A673 (cell line): ENCODE measurements at regions not wholly inside any gene's neighbourhood (a gene's known extent, or its start where the extent isn't known, plus 50 kb on each side); places are given as distances from the start of the nearest gene placed in this dataset.

Source experiments
- BruUV-seq: library from RNA; stranded (reverse); fragments of 400-500 nt; replicated peaks from 2 replicates; lab custom pipeline; 2021; lab: Mats Ljungman, UMichigan
- CTCF ChIA-PET: fragments of 300-600 bp; sonication (Branson Sonifier 250); formaldehyde crosslinking; loops from one replicate; lab custom pipeline; 2022; ENCODE audit warnings: antibody characterized with exemption; lab: Charles Lee
- POLR2A ChIA-PET: fragments of 300-600 bp; sonication (Branson Sonifier 250); formaldehyde crosslinking; loops from one replicate; lab custom pipeline; 2022; ENCODE audit warnings: antibody characterized with exemption; ENCODE audit not compliant: low non-redundant PET; lab: Charles Lee
- DNase-seq: peaks from one replicate; pipeline ENCODE4 v3.0.0-alpha.2; 2015; ENCODE audit warnings: low spot score
- H3K27ac ChIP-seq: fragments of 200-600 bp; sonication (generic); 2 replicates; pipeline ENCODE4 v1.5.1; 2016; ENCODE audit warnings: mixed run types, low read depth, mild to moderate bottlenecking, mixed read lengths, antibody characterized with exemption, low read length; ENCODE audit not compliant: poor library complexity, severe bottlenecking
- H3K27me3 ChIP-seq: fragments of 200-600 bp; sonication (generic); replicated peaks from 2 replicates; pipeline ENCODE4 v1.6.1; 2017; ENCODE audit warnings: mixed run types, low read depth, mild to moderate bottlenecking, mixed read lengths, antibody characterized with exemption, low read length; ENCODE audit not compliant: insufficient read depth, poor library complexity
- H3K36me3 ChIP-seq: fragments of 200-600 bp; sonication (generic); 2 replicates; pipeline ENCODE4 v1.6.1; 2016; ENCODE audit warnings: mixed run types, mild to moderate bottlenecking, mixed read lengths, antibody characterized with exemption, low read length; ENCODE audit not compliant: insufficient read depth, poor library complexity, severe bottlenecking
- H3K4me1 ChIP-seq: fragments of 200-600 bp; sonication (generic); 2 replicates; pipeline ENCODE4 v1.6.1; 2017; ENCODE audit warnings: mixed run types, mild to moderate bottlenecking, mixed read lengths, antibody characterized with exemption, low read length; ENCODE audit not compliant: insufficient read depth, poor library complexity, severe bottlenecking
- H3K4me3 ChIP-seq: fragments of 200-600 bp; sonication (generic); 2 replicates; pipeline ENCODE4 v1.5.1; 2016; ENCODE audit warnings: low read depth, mixed run types, mild to moderate bottlenecking, mixed read lengths, low read length; ENCODE audit not compliant: poor library complexity, severe bottlenecking
- H3K9me3 ChIP-seq: fragments of 200-600 bp; sonication (generic); 2 replicates; pipeline ENCODE4 v1.6.1; 2016; ENCODE audit warnings: mixed run types, low read depth, mild to moderate bottlenecking, mixed read lengths, antibody characterized with exemption, low read length; ENCODE audit not compliant: poor library complexity, severe bottlenecking
- EZH2 ChIP-seq: fragments of 200-600 bp; sonication (generic); IDR thresholded peaks from 2 replicates; pipeline ENCODE4 v1.6.1; 2017; ENCODE audit warnings: borderline replicate concordance, low read depth, mild to moderate bottlenecking, mixed read lengths, antibody characterized with exemption, low read length; ENCODE audit not compliant: poor library complexity, severe bottlenecking
- intact Hi-C: fragments of 100-400 bp; cut with micrococcal nuclease; formaldehyde crosslinking; loops from one replicate; pipeline ENCODE4 v1.10.0; 2022; ENCODE audit not compliant: unreplicated experiment
- TF ChIP-seq, protein P1 (sequence below): fragments of 300-800, 200-600 bp; sonication (generic); conservative IDR thresholded peaks from 2 replicates; pipeline ENCODE4 v1.5.1; 2017; ENCODE audit warnings: low read depth, mild to moderate bottlenecking, antibody characterized with exemption, low read length, moderate library complexity, mixed read lengths

DNA sequence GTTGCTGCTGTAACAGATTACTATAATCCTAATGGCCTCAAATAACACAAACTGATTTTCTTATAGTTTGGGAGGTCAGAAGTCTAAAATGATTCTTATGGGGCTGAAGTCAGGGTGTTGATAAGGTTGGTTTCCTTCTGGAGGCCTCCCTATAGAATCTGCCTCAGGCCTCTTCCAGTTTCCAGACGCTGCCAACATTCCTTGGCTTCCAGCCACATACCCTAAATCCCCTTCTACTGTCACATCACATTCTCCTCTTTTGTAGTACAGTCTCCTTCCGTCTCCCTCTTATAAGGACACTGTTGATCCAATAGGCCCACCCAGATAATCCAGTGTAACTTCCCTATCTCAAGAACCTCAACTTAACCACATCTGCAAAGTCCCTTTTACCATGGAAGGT lies 145.3 kb upstream of the NCAM2 start:
- Histone ChIP-seq H3K27me3 (no peaks in the 10 kb centered on the region), H3K9me3 (peaks cover 3% of the 10 kb centered on the region), H3K4me3 (no peak overlapping the region), H3K4me1 (no peaks in the 10 kb centered on the region), H3K27ac (no peak overlapping the region), H3K36me3 (no peaks in the 10 kb centered on the region)
- ChIA-PET CTCF (no interaction called here), POLR2A (no interaction called here)
- intact Hi-C loops = no loop called here
- no TSS peak for BruUV-seq
- TF ChIP-seq, protein P1, sequence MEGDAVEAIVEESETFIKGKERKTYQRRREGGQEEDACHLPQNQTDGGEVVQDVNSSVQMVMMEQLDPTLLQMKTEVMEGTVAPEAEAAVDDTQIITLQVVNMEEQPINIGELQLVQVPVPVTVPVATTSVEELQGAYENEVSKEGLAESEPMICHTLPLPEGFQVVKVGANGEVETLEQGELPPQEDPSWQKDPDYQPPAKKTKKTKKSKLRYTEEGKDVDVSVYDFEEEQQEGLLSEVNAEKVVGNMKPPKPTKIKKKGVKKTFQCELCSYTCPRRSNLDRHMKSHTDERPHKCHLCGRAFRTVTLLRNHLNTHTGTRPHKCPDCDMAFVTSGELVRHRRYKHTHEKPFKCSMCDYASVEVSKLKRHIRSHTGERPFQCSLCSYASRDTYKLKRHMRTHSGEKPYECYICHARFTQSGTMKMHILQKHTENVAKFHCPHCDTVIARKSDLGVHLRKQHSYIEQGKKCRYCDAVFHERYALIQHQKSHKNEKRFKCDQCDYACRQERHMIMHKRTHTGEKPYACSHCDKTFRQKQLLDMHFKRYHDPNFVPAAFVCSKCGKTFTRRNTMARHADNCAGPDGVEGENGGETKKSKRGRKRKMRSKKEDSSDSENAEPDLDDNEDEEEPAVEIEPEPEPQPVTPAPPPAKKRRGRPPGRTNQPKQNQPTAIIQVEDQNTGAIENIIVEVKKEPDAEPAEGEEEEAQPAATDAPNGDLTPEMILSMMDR = no peak
- TF ChIP-seq EZH2 = no peak
- DNase-seq = peak; percentile 22

DNA sequence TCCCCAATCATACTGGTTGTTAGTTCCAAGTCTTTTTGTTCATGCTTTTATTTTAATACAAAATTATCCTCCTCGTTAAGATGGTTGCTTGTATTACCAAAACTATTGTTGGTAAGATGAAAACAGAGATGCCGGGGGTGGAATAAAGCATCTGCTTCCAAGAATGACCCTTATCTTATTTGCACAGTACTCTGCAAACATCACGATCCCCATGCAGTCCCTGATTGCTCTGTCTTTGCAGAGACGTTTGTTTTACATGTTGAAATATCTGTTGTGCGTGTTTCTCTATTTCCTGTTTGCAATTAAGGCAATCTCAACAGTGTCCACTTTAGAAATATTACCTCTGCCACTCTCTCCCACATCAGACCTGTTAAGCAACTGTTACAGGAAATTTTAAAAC lies 141.3 kb upstream of the NCAM2 start:
- ChIA-PET CTCF (no interaction called here), POLR2A (no interaction called here)
- BruUV-seq = no TSS peak
- H3K9me3 ChIP-seq = peaks cover 3% of the 10 kb centered on the region
- H3K4me3 ChIP-seq = no peak overlapping the region
- DNase-seq = no peak
- TF ChIP-seq, protein P1 = no peak
- TF ChIP-seq EZH2 = no peak
- H3K36me3 ChIP-seq = no peaks in the 10 kb centered on the region
- no peaks in the 10 kb centered on the region for H3K4me1 ChIP-seq
- no peak overlapping the region for H3K27ac ChIP-seq
- intact Hi-C loops = no loop called here
- H3K27me3 ChIP-seq = no peaks in the 10 kb centered on the region

DNA sequence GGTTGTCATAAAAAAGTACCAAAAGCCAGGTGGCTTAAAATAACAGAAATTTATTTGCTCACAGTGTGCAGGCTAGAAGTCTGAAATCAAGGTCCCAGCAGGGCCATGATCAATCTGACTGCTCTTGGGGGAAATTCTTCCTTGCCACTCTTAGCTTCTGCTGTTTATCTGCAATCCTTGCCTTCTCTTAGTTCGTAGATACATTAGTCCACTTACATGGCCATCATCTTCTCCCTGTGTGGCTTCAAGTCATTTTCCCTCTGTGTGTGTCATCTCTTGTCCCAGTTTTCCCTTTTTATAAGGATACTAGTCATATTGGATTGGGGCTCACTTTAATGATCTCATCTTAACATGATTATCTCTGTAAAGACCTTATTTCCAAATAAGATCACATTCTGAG lies 124.0 kb upstream of the NCAM2 start:
- no peak overlapping the region for H3K4me3 ChIP-seq
- DNase-seq = no peak
- TF ChIP-seq, protein P1 = no peak
- no peak for TF ChIP-seq EZH2
- H3K4me1 ChIP-seq = no peaks in the 10 kb centered on the region
- POLR2A ChIA-PET = no interaction called here
- no TSS peak for BruUV-seq
- no peaks in the 10 kb centered on the region for H3K9me3 ChIP-seq
- intact Hi-C loops = loop anchor here (5.0 kb wide), 1 partner anchor 52 kb away; no protein-coding TSS in a partner anchor
- no peak overlapping the region for H3K27ac ChIP-seq
- H3K27me3 ChIP-seq = no peaks in the 10 kb centered on the region
- H3K36me3 ChIP-seq = no peaks in the 10 kb centered on the region
- CTCF ChIA-PET = no interaction called here
